ENCODE measurements at regions not wholly inside any gene's neighbourhood (a gene's known extent, or its start where the extent isn't known, plus 50 kb on each side); places are given as distances from the start of the nearest gene placed in this dataset.

- in situ Hi-C loops (cut with HindIII; ENCODE audit: low pct_unique_long_range_greater_than_20kb, low sequenced_read_pairs) = no loop called here
- DNase-seq (ENCODE audit: low read depth in 1 of 2, low spot score in 1 of 2) = no peak
- TF ChIP-seq JUND (IDR thresholded peaks at IDR 0.05; ENCODE audit: low read depth) = no peak
Observed at GRCh38 chr4:187598196-187598595, 397.4 kb upstream of the ZFP42 start.

- in situ Hi-C loops (cut with HindIII; ENCODE audit: low pct_unique_long_range_greater_than_20kb, low sequenced_read_pairs) = no loop called here
- TF ChIP-seq JUND (IDR thresholded peaks at IDR 0.05; ENCODE audit: low read depth) = no peak
- DNase-seq (ENCODE audit: low read depth in 1 of 2, low spot score in 1 of 2) = no peak
Observed at GRCh38 chr4:187602339-187603092, 393.1 kb upstream of the ZFP42 start.

GRCh38 chr4:187603093-187604025 lies 392.2 kb upstream of the ZFP42 start:
- TF ChIP-seq JUND (IDR thresholded peaks at IDR 0.05; ENCODE audit: low read depth) = no peak
- DNase-seq (ENCODE audit: low read depth in 1 of 2, low spot score in 1 of 2) = no peak
- in situ Hi-C loops (cut with HindIII; ENCODE audit: low pct_unique_long_range_greater_than_20kb, low sequenced_read_pairs) = no loop called here

GRCh38 chr4:187604984-187605383 lies 390.6 kb upstream of the ZFP42 start:
- in situ Hi-C loops (cut with HindIII; ENCODE audit: low pct_unique_long_range_greater_than_20kb, low sequenced_read_pairs) = no loop called here
- no peak for DNase-seq (ENCODE audit: low read depth in 1 of 2, low spot score in 1 of 2)
- TF ChIP-seq JUND (IDR thresholded peaks at IDR 0.05; ENCODE audit: low read depth) = no peak

- in situ Hi-C loops (cut with HindIII; ENCODE audit: low pct_unique_long_range_greater_than_20kb, low sequenced_read_pairs) = no loop called here
- no peak for TF ChIP-seq JUND (IDR thresholded peaks at IDR 0.05; ENCODE audit: low read depth)
- peak; percentile 16 to 61 for DNase-seq (ENCODE audit: low read depth in 1 of 2, low spot score in 1 of 2)
Observed at GRCh38 chr4:187606581-187606980, 389.0 kb upstream of the ZFP42 start.

GRCh38 chr4:187608001-187608421 lies 387.6 kb upstream of the ZFP42 start:
- no peak for DNase-seq (ENCODE audit: low read depth in 1 of 2, low spot score in 1 of 2)
- in situ Hi-C loops (cut with HindIII; ENCODE audit: low pct_unique_long_range_greater_than_20kb, low sequenced_read_pairs) = no loop called here
- no peak for TF ChIP-seq JUND (IDR thresholded peaks at IDR 0.05; ENCODE audit: low read depth)

GRCh38 chr4:187612301-187612700 lies 383.3 kb upstream of the ZFP42 start:
- TF ChIP-seq JUND (IDR thresholded peaks at IDR 0.05; ENCODE audit: low read depth) = no peak
- no peak for DNase-seq (ENCODE audit: low read depth in 1 of 2, low spot score in 1 of 2)
- in situ Hi-C loops (cut with HindIII; ENCODE audit: low pct_unique_long_range_greater_than_20kb, low sequenced_read_pairs) = no loop called here

GRCh38 chr4:187613089-187613839 lies 382.3 kb upstream of the ZFP42 start:
- TF ChIP-seq JUND (IDR thresholded peaks at IDR 0.05; ENCODE audit: low read depth) = no peak
- no peak for DNase-seq (ENCODE audit: low read depth in 1 of 2, low spot score in 1 of 2)
- in situ Hi-C loops (cut with HindIII; ENCODE audit: low pct_unique_long_range_greater_than_20kb, low sequenced_read_pairs) = no loop called here

- TF ChIP-seq JUND (IDR thresholded peaks at IDR 0.05; ENCODE audit: low read depth) = no peak
- DNase-seq (ENCODE audit: low read depth in 1 of 2, low spot score in 1 of 2) = no peak
- in situ Hi-C loops (cut with HindIII; ENCODE audit: low pct_unique_long_range_greater_than_20kb, low sequenced_read_pairs) = no loop called here
Observed at GRCh38 chr4:187615972-187616371, 379.6 kb upstream of the ZFP42 start.

GRCh38 chr4:187617113-187617512 lies 378.5 kb upstream of the ZFP42 start:
- in situ Hi-C loops (cut with HindIII; ENCODE audit: low pct_unique_long_range_greater_than_20kb, low sequenced_read_pairs) = no loop called here
- DNase-seq (ENCODE audit: low read depth in 1 of 2, low spot score in 1 of 2) = no peak
- TF ChIP-seq JUND (IDR thresholded peaks at IDR 0.05; ENCODE audit: low read depth) = no peak

GRCh38 chr4:187618701-187619281 lies 376.8 kb upstream of the ZFP42 start:
- DNase-seq (ENCODE audit: low read depth in 1 of 2, low spot score in 1 of 2) = no peak
- TF ChIP-seq JUND (IDR thresholded peaks at IDR 0.05; ENCODE audit: low read depth) = no peak
- in situ Hi-C loops (cut with HindIII; ENCODE audit: low pct_unique_long_range_greater_than_20kb, low sequenced_read_pairs) = no loop called here

GRCh38 chr4:187619319-187619718 lies 376.3 kb upstream of the ZFP42 start:
- DNase-seq (ENCODE audit: low read depth in 1 of 2, low spot score in 1 of 2) = no peak
- in situ Hi-C loops (cut with HindIII; ENCODE audit: low pct_unique_long_range_greater_than_20kb, low sequenced_read_pairs) = no loop called here
- no peak for TF ChIP-seq JUND (IDR thresholded peaks at IDR 0.05; ENCODE audit: low read depth)
